ENCODE measurements at regions not wholly inside any gene's neighbourhood (a gene's known extent, or its start where the extent isn't known, plus 50 kb on each side); places are given as distances from the start of the nearest gene placed in this dataset.

- no peak for TF ChIP-seq OSR1 (CRISPR knock-in tag; IDR thresholded peaks at IDR 0.05)
- TF ChIP-seq ISL1 (CRISPR knock-in tag; IDR thresholded peaks at IDR 0.05), result no peak
- TF ChIP-seq CREB5 (CRISPR knock-in tag; IDR thresholded peaks at IDR 0.05; ENCODE audit: low read depth), result no peak
- no peak for TF ChIP-seq SNAI2 (CRISPR knock-in tag; IDR thresholded peaks at IDR 0.05)
- no peak for TF ChIP-seq TOX (CRISPR knock-in tag; IDR thresholded peaks at IDR 0.05; ENCODE audit: borderline replicate concordance)
Observed at GRCh38 chr12:75935539-75936242, 95.9 kb downstream of the PHLDA1 start.

Measured in SK-N-SH treated with all-trans-retinoic acid at 6 μM for 48 hours (cell line).